ENCODE measurements at regions not wholly inside any gene's neighbourhood (a gene's known extent, or its start where the extent isn't known, plus 50 kb on each side); places are given as distances from the start of the nearest gene placed in this dataset.

- no peaks in the 10 kb centered on the region for H3F3A ChIP-seq (ENCODE audit: insufficient read depth)
- no peak overlapping the region for H3K4me2 ChIP-seq (ENCODE audit: low read depth, low read length, poor library complexity, severe bottlenecking)
- H3K27ac ChIP-seq (ENCODE audit: low read depth, low read length), result no peak overlapping the region
- H2AFZ ChIP-seq (ENCODE audit: low read depth, low read length, severe bottlenecking), result no peak overlapping the region
- no peak overlapping the region for H3K9ac ChIP-seq (ENCODE audit: low read length)
- H3K9me3 ChIP-seq (ENCODE audit: insufficient read depth, low read length), result no peaks in the 10 kb centered on the region
- H3K4me3 ChIP-seq (ENCODE audit: insufficient read depth, low read length, poor library complexity, severe bottlenecking), result no peak overlapping the region
- H3K36me3 ChIP-seq (ENCODE audit: low read length), result no peaks in the 10 kb centered on the region
- no peaks in the 10 kb centered on the region for H3K27me3 ChIP-seq (ENCODE audit: low read length)
- H3K79me2 ChIP-seq (ENCODE audit: insufficient read depth, low read length), result no peaks in the 10 kb centered on the region
- TF ChIP-seq EZH2phosphoT487 (conservative IDR thresholded peaks at IDR 0.05; ENCODE audit: low read length), result no peak
- no peak for TF ChIP-seq CTCF (IDR thresholded peaks at IDR 0.05; ENCODE audit: insufficient read depth, low read length, poor library complexity, severe bottlenecking)
- H4K20me1 ChIP-seq (ENCODE audit: low read depth, low read length), result no peaks in the 10 kb centered on the region
- H3K9me2 ChIP-seq (replicated peaks; ENCODE audit: insufficient read depth, low read length), result no peaks in the 10 kb centered on the region
These were observed 88.0 kb upstream of the TMEM229A start for GRCh38 chr7:124120911-124121310.

DNA sequence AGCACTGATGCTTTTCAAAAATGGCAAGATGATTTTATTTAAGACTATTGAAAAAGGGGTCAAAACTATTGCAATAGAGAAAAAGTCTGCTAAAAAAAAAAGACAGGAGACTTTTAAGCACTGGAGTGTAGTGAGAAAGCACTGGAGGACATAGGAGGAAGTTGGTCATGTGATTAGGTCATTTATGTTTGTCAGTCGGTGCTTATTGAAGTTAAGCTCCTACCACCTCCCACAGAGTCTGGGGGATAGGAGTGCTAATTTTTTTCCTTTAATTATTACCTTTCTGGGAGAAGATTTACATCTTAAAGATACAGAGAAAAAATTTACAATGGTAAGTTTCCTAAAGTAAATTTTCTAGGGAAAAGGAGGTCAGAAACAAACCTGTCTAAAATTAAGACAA lies 80.2 kb upstream of the TMEM229A start:
- Histone ChIP-seq H4K20me1 (ENCODE audit: low read depth, low read length) (no peaks in the 10 kb centered on the region), H3K9me2 (replicated peaks; ENCODE audit: insufficient read depth, low read length) (no peaks in the 10 kb centered on the region), H3K4me2 (ENCODE audit: low read depth, low read length, poor library complexity, severe bottlenecking) (no peak overlapping the region)

GRCh38 chr7:124106575-124106974 lies 73.7 kb upstream of the TMEM229A start:
- H3K4me2 ChIP-seq (ENCODE audit: low read depth, low read length, poor library complexity, severe bottlenecking), result no peak overlapping the region
- H4K20me1 ChIP-seq (ENCODE audit: low read depth, low read length), result no peaks in the 10 kb centered on the region
- H3K27ac ChIP-seq (ENCODE audit: low read depth, low read length), result no peak overlapping the region
- no peaks in the 10 kb centered on the region for H3F3A ChIP-seq (ENCODE audit: insufficient read depth)
- H3K9me2 ChIP-seq (replicated peaks; ENCODE audit: insufficient read depth, low read length), result no peaks in the 10 kb centered on the region
- TF ChIP-seq EZH2phosphoT487 (conservative IDR thresholded peaks at IDR 0.05; ENCODE audit: low read length), result no peak
- no peak for TF ChIP-seq CTCF (IDR thresholded peaks at IDR 0.05; ENCODE audit: insufficient read depth, low read length, poor library complexity, severe bottlenecking)
- H3K27me3 ChIP-seq (ENCODE audit: low read length), result no peaks in the 10 kb centered on the region
- no peaks in the 10 kb centered on the region for H3K79me2 ChIP-seq (ENCODE audit: insufficient read depth, low read length)
- no peaks in the 10 kb centered on the region for H3K36me3 ChIP-seq (ENCODE audit: low read length)
- H3K9me3 ChIP-seq (ENCODE audit: insufficient read depth, low read length), result no peaks in the 10 kb centered on the region
- H3K9ac ChIP-seq (ENCODE audit: low read length), result no peak overlapping the region
- no peak overlapping the region for H3K4me3 ChIP-seq (ENCODE audit: insufficient read depth, low read length, poor library complexity, severe bottlenecking)
- H2AFZ ChIP-seq (ENCODE audit: low read depth, low read length, severe bottlenecking), result no peak overlapping the region

More for the DNA sequence above, 80.2 kb upstream of the TMEM229A start:
- Histone ChIP-seq H3K4me3 (ENCODE audit: insufficient read depth, low read length, poor library complexity, severe bottlenecking) (no peak overlapping the region), H3K9ac (ENCODE audit: low read length) (no peak overlapping the region), H3K27ac (ENCODE audit: low read depth, low read length) (no peak overlapping the region), H3K27me3 (ENCODE audit: low read length) (no peaks in the 10 kb centered on the region), H3F3A (ENCODE audit: insufficient read depth) (no peaks in the 10 kb centered on the region), H3K9me3 (ENCODE audit: insufficient read depth, low read length) (no peaks in the 10 kb centered on the region), H2AFZ (ENCODE audit: low read depth, low read length, severe bottlenecking) (no peak overlapping the region), H3K36me3 (ENCODE audit: low read length) (no peaks in the 10 kb centered on the region), H3K79me2 (ENCODE audit: insufficient read depth, low read length) (no peaks in the 10 kb centered on the region)
- no peak for TF ChIP-seq EZH2phosphoT487 (conservative IDR thresholded peaks at IDR 0.05; ENCODE audit: low read length)
- no peak for TF ChIP-seq CTCF (IDR thresholded peaks at IDR 0.05; ENCODE audit: insufficient read depth, low read length, poor library complexity, severe bottlenecking)

Measured in SU-DHL-6 (cell line).